HG03457 (cell line): ENCODE measurements at regions not wholly inside any gene's neighbourhood (a gene's known extent, or its start where the extent isn't known, plus 50 kb on each side); places are given as distances from the start of the nearest gene placed in this dataset.
"Not testable (repeated sequence)": the region's sequence is repeated elsewhere in the genome, so short reads cannot be mapped to it uniquely, and the experiment has no call there.

Experiments
- ATAC-seq: cut with Tn5 transposase; IDR thresholded peaks from one replicate; pipeline ENCODE4 v1.9.1; 2021; ENCODE audit warnings: moderate number of reproducible peaks; ENCODE audit not compliant: unreplicated experiment

- ATAC-seq = not testable (repeated sequence)
These were observed 323.9 kb downstream of the NUF2 start for GRCh38 chr1:163645676-163646075.

DNA sequence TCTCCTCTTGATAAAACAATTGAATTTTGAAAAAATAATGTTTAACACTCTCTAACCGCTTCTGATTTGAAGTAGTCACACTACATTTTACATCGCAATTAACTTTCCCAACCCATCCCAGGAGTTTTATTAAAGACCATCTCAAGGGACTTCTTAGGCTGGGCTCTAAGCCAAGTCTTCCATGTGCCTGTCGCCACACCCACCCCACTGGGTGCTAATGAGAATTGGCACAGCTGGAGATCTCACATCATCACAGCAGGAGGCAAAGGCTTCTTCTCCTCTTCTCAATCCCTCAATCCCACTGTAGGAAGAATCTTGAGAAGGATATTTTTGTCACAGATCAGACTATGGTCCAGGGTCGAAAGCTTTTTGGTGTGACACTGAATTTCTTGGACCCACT is 328.9 kb downstream of the NUF2 start:
- no peak for ATAC-seq

GRCh38 chr1:163652441-163652840 is 330.7 kb downstream of the NUF2 start:
- no peak for ATAC-seq

DNA sequence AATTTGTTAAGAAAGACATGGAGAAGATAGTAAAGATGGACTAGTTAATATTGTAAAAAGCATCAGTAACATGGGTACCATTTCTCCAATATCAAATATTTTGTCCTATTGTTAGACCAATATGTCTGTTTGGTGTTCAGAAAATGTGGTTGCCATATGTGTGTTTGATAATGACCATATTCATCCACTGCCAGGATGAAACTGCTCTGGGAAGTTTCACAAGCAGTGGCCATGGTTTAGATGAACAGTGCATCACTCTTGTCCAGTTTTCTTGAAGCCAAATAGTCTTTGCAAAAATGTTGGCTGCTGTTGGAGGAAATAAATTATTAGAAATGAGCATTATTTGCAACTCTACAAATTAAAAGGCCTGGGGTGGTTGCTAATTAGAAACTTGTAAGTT is 333.8 kb downstream of the NUF2 start:
- no peak for ATAC-seq

- no peak for ATAC-seq
These were observed 334.5 kb downstream of the NUF2 start for GRCh38 chr1:163656095-163656759.

GRCh38 chr1:163657719-163658118 is 336.0 kb downstream of the NUF2 start:
- no peak for ATAC-seq

- no peak for ATAC-seq
These were observed 339.6 kb downstream of the NUF2 start for GRCh38 chr1:163661391-163661790.

DNA sequence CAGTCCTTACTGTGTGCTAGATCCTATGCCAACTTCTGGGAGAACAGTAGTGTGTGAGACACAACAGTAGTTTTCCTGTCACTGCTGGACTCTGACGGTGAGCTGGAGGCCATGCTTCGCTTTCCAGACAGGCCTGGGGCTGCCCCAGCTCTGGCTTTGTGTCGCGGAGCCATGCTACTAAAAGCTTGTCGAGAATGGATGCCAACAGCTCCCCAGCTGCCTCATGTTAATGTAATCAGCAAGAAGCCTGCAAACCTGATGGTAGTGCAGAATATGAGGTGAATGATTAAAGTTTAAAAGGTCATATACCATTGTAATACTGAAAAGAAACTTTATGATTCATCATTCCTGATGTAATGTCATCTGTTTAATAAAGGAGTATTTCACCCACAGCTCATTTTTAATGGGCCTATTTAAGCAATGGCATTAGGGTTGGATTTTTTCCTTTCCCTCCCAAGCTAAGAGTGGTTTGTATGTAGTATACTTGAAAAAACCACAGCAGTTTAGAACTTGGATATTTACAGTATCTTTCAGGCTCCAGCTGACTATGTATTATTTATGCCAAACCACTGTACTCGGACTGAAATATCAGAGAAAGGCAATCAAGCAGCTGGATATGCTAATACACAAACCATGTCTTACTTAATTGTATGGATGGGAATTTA is 343.0 kb downstream of the NUF2 start:
- ATAC-seq = no peak

DNA sequence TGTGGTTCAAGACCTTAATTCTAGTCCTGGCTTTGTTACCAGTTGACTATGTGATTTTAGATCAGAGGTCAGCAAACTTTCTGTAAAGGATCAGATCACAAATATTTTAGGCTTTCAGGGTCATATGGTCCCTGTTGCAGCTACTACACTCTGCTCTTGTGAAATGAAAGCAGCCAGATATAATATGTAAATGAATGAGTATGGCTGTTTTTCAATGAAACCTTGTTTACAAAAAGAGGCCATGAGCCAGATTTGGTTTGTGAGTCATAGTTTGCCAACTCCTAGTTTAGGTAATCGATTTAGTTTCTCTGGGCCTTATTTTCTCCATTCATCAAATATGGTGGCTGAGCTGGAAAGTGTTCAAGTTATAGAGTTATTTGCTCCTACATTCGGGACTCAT is 346.7 kb downstream of the NUF2 start:
- ATAC-seq = no peak

GRCh38 chr1:163670989-163671757 is 349.4 kb downstream of the NUF2 start:
- ATAC-seq = no peak

GRCh38 chr1:163672976-163673758 is 351.4 kb downstream of the NUF2 start:
- ATAC-seq = no peak

DNA sequence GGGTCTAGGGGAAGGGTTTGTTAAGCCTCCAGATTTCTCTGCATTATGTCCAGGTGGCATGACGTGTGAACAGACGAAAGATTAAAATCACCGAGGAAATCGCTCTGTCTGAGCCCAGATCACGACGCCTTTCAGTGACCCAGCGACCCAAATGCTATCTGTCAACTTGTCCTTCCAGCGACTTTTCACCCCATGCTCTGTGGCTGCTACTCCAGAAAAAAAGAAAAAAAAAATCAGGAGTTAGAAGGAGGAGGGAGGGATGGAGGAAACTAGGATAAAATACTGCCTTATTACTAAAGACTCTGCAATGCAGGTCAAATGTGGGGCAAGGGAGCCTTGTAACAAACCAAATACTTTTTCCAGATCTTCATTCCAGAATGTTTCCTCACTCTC is 352.0 kb downstream of the NUF2 start:
- ATAC-seq = no peak

DNA sequence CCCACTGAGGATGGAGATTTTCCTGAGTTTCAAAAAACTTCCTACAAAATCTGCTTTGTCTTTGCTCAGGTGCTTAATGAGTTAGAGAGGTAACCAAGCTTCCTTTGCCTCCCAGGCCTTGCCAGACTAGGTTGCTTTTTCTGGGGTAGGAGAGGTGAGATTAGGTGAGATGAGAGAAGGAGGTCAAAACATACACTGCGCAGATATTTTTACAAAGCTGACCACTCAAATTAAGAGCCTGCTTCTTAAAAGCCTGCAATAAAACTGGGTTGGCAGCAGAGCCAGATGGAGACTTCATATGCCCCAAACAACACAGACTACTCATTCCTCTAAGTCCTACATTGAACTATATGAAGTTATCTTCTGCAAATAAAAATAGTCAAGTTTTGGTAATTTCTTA is 352.5 kb downstream of the NUF2 start:
- ATAC-seq = no peak

DNA sequence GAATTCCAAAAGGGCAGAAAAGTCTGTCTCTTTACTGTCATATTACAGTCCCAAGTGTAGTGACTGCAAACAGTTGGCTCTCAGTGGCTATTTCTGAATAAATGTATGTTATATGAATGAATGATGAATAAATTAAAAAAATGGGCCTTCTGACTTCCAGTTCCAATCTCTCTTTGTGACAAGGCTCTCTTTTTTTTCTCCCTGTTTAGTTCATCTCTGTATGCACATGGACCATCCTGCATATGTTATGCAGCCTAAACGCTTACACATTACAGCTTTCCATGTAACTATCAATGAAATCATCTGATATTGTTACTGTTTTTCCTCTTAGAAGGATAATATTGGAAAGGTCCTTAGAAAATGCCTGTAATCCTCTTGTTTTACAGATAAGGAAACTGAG is 363.0 kb downstream of the NUF2 start:
- no peak for ATAC-seq

DNA sequence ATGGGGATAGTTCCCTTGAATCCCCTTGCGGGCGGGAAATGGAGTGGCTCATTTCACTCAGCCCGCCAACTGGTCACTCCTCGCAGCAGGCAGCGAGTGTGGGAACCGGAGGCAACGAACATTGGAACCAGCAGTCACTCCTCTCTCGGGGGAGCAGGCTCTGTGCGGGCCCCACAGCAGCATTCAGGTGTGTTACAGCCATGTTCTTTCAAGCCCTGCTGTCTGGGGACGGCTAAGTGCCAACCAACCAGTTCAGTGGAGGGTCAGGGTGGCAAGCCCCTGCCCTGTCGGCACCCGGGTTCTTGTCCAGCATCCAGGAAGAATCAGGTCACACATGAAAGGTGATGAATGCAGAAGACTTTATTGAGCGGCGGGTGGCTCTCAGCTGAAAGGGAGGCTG is 370.5 kb downstream of the NUF2 start:
- no peak for ATAC-seq

GRCh38 chr1:163697137-163697536 is 375.4 kb downstream of the NUF2 start:
- no peak for ATAC-seq

DNA sequence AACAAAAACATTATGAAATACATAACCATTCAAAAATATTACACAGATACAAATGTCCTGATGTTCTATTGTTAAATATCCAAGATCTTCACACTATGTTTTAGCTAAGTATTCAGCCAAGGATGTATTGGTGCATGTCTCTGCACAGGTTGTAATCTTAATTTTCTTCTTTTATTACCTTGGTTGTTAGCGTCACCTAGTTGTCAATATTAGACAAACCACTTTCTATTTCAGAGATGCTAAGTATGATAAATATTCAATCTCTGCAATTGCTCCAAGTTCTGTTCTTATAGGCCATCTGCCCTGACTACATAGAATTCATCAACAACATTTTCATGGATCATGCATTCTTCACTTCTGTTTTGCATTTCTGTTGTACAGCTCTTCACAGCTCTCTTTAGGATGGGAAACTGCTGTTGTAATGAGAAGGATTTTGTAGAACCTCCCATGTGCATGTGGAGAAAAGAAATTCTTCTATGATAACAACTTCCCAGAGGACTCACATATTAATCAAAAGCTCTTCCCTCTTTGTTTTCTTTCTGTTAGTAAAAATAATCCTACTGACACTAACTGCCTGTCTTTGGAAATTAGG is 380.1 kb downstream of the NUF2 start:
- ATAC-seq = no peak

DNA sequence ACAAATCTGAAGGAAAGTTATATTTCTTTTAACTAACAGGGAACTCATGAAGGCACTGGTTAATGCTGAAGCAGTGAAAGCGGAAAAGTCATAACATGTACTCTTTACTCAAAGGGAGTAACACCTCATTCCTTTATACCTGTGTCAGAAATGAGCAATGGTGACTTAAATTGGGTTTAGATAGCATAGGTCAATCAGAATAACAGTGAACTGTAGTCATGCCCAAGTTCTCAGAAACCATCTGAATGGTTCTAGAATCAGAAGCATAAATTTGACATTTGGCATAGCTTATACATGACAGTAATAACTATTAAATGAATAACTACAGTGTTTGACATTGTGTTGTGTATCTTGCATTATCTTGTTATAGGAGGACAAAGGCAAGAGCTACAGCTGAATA is 382.0 kb downstream of the NUF2 start:
- no peak for ATAC-seq

DNA sequence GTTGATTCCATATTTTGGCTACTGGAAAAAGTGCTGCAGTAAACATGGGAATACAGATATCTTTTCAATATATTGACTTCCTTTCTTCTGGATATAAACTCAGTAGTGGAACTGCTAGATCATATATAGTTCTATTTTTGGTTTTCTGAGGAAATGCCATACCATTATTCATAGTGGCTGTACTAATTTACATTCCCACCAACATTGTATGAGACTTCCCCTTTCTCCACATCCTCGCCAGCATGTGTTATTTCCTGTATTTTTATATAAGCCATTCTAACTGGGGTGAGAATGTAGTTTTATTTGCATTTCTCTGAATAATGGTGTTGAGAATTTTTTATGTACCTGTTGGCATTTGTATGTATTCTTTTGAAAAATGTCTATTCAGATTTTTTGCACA is 385.2 kb downstream of the NUF2 start:
- ATAC-seq = no peak

GRCh38 chr1:163709636-163710035 is 387.9 kb downstream of the NUF2 start:
- no peak for ATAC-seq

GRCh38 chr1:163712321-163712720 is 390.6 kb downstream of the NUF2 start:
- ATAC-seq = no peak
